ENCODE measurements at regions not wholly inside any gene's neighbourhood (a gene's known extent, or its start where the extent isn't known, plus 50 kb on each side); places are given as distances from the start of the nearest gene placed in this dataset.
A peak's percentile ranks its signal among the peaks of the same experiment; 100 is the strongest.

DNA sequence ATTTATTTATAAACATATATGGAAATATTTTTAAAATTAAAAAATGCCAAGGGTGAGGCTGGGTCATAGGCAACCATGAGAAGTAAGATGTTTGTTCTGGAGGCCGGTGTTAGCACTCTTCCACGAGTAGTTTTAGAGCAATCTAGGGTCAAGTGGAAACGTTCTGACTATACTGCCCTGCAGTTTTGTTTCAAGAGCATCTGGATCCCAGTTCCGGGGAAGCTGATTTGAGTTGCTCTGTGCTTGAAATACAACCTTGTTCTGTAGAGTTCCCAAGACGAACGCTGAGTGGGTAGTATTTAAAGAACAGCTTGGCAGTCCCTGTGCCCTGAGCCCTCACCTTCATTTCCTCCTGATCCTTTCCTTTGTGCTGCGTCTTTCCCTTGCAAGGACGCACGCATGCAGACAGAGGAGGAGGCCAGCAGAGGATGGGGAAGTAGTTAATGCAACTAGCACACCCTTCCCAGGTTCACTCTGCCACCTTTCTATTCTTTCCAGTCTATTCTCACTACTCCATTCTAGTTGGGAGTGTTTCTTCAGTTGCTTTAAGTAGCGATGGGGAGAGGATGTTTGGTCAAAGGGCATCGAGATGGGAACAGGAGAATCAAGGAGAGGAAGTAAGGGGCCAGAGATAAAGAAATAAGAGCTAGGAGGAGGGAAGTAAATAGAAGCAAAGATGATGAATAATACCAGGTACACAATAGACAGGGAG lies 68.3 kb upstream of the ZSWIM6 start:
- no peak for DNase-seq (ENCODE audit: low read depth)

DNA sequence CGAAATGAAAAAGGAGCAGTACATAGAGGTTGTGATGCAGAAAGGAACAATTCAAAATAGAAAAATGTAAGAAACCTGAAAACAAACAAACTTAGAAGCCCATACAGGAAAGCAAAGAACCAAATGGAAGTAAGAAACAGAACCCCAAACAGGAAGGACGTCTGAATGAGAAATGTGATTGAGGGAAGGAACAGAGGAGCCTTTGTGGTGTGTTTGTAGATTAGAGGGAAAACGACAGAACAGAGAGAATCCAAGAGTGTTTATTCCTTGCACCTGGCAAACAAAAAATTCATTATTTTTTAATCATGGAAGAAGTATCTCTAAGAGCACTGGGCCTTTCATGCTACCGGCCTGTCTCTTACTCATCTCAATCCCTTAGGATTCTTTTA lies 67.8 kb upstream of the ZSWIM6 start:
- DNase-seq (ENCODE audit: low read depth) = no peak

DNA sequence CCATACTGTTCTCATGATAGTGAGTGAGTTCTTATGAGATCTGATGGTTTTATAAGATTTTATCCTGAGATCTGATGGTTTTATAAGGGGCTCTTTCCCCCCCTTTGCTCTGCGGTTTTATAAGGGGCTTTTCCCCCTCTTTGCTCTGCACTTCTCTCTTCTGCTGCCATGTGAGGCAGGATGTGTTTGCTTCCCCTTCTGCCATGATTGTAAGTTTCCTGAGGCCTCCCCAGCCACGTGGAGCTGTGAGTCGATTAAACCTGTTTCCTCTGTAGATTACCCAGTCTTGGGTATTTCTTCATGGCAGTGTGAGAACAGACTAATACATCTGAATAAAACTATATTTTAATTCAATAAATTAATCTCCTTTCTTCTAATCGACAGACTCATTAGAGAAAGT lies 64.9 kb upstream of the ZSWIM6 start:
- DNase-seq (ENCODE audit: low read depth) = no peak

DNA sequence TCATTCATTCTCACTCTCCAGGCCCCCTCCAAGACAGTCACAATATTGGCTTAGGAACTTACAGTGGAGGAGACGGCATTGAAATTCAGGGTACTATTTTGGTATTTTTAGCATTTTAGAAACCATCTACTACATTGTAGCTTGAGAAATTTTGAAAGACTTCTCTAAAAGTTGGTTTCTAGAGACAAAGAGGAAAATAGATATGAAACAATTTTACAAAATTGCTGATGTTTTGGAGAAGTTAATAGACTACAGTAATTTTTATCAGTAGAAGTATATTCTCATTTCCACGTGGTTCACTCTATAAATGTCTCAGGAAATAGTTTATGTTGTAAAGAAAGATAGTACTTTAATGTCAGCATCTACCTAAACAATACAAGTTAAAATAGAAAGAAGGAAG lies 63.2 kb upstream of the ZSWIM6 start:
- no peak for DNase-seq (ENCODE audit: low read depth)

- DNase-seq (ENCODE audit: low read depth) = no peak
These were observed 61.4 kb upstream of the ZSWIM6 start for GRCh38 chr5:61270510-61271165.

GRCh38 chr5:61272688-61273087 lies 59.4 kb upstream of the ZSWIM6 start:
- DNase-seq (ENCODE audit: low read depth) = no peak

GRCh38 chr5:61273279-61273975 lies 58.6 kb upstream of the ZSWIM6 start:
- no peak for DNase-seq (ENCODE audit: low read depth)

DNA sequence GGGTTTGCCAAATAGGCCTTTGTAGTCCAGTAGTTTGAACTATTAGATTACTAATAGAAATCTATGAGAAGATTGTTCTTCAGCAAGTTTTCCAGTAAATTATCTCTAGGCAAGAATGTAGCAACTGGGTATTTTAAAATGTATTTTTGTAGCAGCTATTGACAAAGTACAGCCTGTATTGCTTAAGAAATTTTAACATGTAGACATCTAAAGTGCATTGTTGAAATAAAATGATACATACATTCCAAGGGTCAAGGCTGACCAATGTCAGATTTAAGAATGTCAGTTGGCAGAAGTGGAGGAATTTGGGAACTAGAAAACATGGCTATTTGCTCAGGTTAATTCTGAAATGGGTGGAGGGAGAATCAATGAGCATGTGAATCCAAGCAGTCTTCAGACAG lies 57.5 kb upstream of the ZSWIM6 start:
- peak; percentile 53 for DNase-seq (ENCODE audit: low read depth)

- peak; percentile 90 for DNase-seq (ENCODE audit: low read depth)
These were observed 56.2 kb upstream of the ZSWIM6 start for GRCh38 chr5:61275841-61276240.

- peak; percentile 47 for DNase-seq (ENCODE audit: low read depth)
These were observed 54.9 kb upstream of the ZSWIM6 start for GRCh38 chr5:61277190-61277589.

DNA sequence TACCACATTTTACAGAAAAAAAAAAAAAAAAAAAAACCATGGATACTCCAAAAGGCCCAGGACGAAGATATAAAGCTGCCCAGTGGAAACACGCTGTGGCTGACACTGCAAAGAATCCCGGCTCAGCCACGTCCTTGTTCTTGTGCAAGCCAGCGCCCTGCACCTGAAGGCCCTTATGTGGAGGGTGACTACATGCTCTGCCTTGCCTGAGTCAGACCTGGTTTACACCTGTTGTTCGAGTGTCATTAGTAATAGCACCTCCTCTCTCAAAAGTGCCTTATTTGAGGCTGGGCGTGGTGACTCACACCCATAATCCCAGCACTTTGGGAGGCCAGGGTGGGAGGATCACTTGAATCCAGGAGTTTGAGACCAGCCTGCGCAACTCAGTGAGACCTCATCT lies 54.3 kb upstream of the ZSWIM6 start:
- DNase-seq (ENCODE audit: low read depth) = no peak

GRCh38 chr5:61279725-61280124 lies 52.3 kb upstream of the ZSWIM6 start:
- no peak for DNase-seq (ENCODE audit: low read depth)

GRCh38 chr5:61280205-61280604 lies 51.9 kb upstream of the ZSWIM6 start:
- DNase-seq (ENCODE audit: low read depth) = peak; percentile 91

DNA sequence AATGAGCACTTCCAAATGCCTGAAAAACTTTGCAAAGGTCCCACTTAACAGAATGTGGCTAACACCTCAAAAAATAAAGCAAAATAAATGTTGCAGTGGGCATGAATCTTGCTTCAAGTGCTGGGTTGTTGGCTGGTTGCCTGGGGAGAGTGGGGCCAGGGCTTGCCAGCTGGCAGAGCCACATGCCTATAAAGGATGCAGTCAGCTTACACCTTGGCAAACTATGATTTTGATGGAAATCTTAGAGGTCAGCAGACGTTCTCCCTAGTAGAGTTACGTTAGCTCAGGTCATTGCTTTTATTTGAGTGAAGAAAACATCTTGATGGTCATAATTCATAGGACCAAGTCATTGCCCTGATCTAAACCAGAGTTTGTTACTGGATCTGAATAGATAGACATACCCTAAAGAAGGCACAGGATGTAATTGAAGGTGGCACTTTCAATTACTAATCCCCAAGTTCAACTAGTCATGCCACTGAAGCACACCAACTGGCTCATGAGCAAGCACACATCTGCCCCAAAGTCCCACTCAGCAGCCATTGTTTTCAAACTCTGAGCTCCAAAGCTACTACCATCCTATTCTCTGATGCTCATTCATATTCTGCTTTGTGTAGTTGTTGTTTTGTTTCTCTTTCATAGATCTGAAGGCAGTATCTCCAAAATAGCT lies 51.2 kb upstream of the ZSWIM6 start:
- DNase-seq (ENCODE audit: low read depth) = no peak

DNA sequence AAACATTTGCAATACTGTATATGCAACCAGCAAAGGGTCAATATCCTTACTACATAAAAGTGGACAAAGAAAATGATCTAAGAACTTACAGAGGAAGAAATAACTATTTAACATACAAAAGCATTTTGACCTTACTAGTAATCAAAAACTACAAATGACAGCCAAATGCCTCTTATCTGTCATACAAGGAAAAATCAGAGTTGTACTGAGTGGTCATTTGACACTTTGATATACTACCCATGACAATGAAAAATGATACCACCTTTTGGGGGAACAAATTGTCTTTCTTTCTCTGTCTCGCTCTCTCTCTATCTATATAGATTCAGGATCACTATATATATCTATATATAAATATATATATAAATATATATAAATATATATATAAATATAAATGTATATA lies 50.4 kb upstream of the ZSWIM6 start:
- no peak for DNase-seq (ENCODE audit: low read depth)

All from iris pigment epithelial cell (primary cell).